B cell (primary cell): ENCODE measurements at regions not wholly inside any gene's neighbourhood (a gene's known extent, or its start where the extent isn't known, plus 50 kb on each side); places are given as distances from the start of the nearest gene placed in this dataset.

ENCODE experiments used
- ATAC-seq: fragments of 200-7000 bp; cut with Tn5 transposase; one replicate; pipeline ENCODE4 v1.10.0; 2021; ENCODE audit warnings: low read depth, mild to moderate bottlenecking, moderate number of reproducible peaks, moderate library complexity
- CTCF ChIA-PET: fragments of 350-600 bp; sonication (Branson Sonifier 250); formaldehyde crosslinking; loops from one replicate; lab custom pipeline; 2021; ENCODE audit warnings: antibody characterized with exemption, inconsistent platforms; lab: Charles Lee
- POLR2A ChIA-PET: fragments of 350-600 bp; sonication (Branson Sonifier 250); formaldehyde crosslinking; loops from one replicate; lab custom pipeline; 2021; ENCODE audit warnings: antibody characterized with exemption; lab: Charles Lee
- DNase-seq: peaks from one replicate; pipeline ENCODE4 v3.0.0; 2013
- H2AFZ ChIP-seq: 2 replicates; pipeline ENCODE4 v1.6.1; 2012; ENCODE audit warnings: mild to moderate bottlenecking, low read depth, low read length; ENCODE audit not compliant: insufficient read depth, poor library complexity, severe bottlenecking
- H3K27ac ChIP-seq, 2 donors: 1 replicate in 1 of 2; 2 replicates in 1 of 2; pipeline ENCODE4 v1.5.1; 2012 to 2013; ENCODE audit warnings: low read length in 2 of 2, mild to moderate bottlenecking in 2 of 2, moderate library complexity in 1 of 2
- H3K27me3 ChIP-seq, 4 experiments: fragments of 200-600 bp in 1 of 4; sonication (generic) in 1 of 4; replicated peaks in 1 of 4; 1 replicate in 2 of 4; 2 replicates in 2 of 4; pipeline versions ENCODE4 v1.6.1 to v1.7.0; 2013 to 2016; ENCODE audit warnings: low read length in 3 of 4, mild to moderate bottlenecking in 2 of 4, mixed read lengths in 1 of 4, moderate library complexity in 1 of 4; ENCODE audit not compliant: insufficient read depth in 4 of 4, control insufficient read depth in 3 of 4; ENCODE audit errors: control extremely low read depth in 1 of 4
- H3K36me3 ChIP-seq, 2 experiments: replicated peaks in 1 of 2; 1 replicate in 1 of 2; 2 replicates in 1 of 2; pipeline versions ENCODE4 v1.6.1 to v1.7.1; 2013; ENCODE audit warnings: low read length in 1 of 2; ENCODE audit not compliant: insufficient read depth in 2 of 2, control insufficient read depth in 1 of 2; ENCODE audit errors: control extremely low read depth in 1 of 2, extremely low read depth in 1 of 2
- H3K4me1 ChIP-seq, 2 donors: fragments of 200-600 bp in 1 of 2; sonication (generic) in 1 of 2; 1 replicate in 1 of 2; 2 replicates in 1 of 2; pipeline versions ENCODE4 v1.5.1 to v1.6.1; 2013 to 2017; ENCODE audit warnings: low read length in 2 of 2; ENCODE audit not compliant: control insufficient read depth in 2 of 2, insufficient read depth in 2 of 2
- H3K4me2 ChIP-seq: replicated peaks from 2 replicates; pipeline ENCODE3; 2012; ENCODE audit warnings: mild to moderate bottlenecking, low read depth, low read length; ENCODE audit not compliant: poor library complexity, severe bottlenecking
- H3K4me3 ChIP-seq, 5 experiments: fragments of 200-600 bp in 1 of 5; sonication (generic) in 1 of 5; 1 replicate in 3 of 5; 2 replicates in 2 of 5; pipeline versions ENCODE4 v1.5.1 to v1.7.0; 2011 to 2016; ENCODE audit warnings: low read length in 4 of 5, mild to moderate bottlenecking in 4 of 5, low read depth in 2 of 5, control low read depth in 1 of 5, moderate library complexity in 1 of 5; ENCODE audit not compliant: insufficient read depth in 1 of 5; ENCODE audit errors: control extremely low read depth in 1 of 5, extremely low read depth in 1 of 5
- H3K79me2 ChIP-seq: fragments of 200-600 bp; sonication (generic); one replicate; pipeline ENCODE4 v1.6.0; 2016; ENCODE audit warnings: low read length; ENCODE audit not compliant: control insufficient read depth, insufficient read depth
- H3K9ac ChIP-seq: fragments of 200-600 bp; sonication (generic); 2 replicates; pipeline ENCODE4 v1.6.1; 2017; ENCODE audit warnings: mild to moderate bottlenecking, low read length, moderate library complexity
- H3K9me3 ChIP-seq, 3 donors: one replicate each; pipeline versions ENCODE4 v1.6.1 to v1.7.1; 2013; ENCODE audit warnings: low read length in 2 of 3; ENCODE audit not compliant: control insufficient read depth in 2 of 3, insufficient read depth in 1 of 3; ENCODE audit errors: control extremely low read depth in 1 of 3
- H4K20me1 ChIP-seq: 2 replicates; pipeline ENCODE4 v1.6.0; 2012; ENCODE audit warnings: mild to moderate bottlenecking, low read length; ENCODE audit not compliant: insufficient read depth, control insufficient read depth, poor library complexity, severe bottlenecking
- H3K27ac Mint-ChIP-seq: one replicate; pipeline ENCODE4 v1.8.0; 2021; ENCODE audit warnings: mixed read lengths
- H3K27me3 Mint-ChIP-seq: one replicate; pipeline ENCODE4 v1.8.0; 2021; ENCODE audit warnings: mixed read lengths
- H3K4me1 Mint-ChIP-seq: one replicate; pipeline ENCODE4 v1.8.0; 2021; ENCODE audit warnings: mixed read lengths
- H3K4me3 Mint-ChIP-seq: one replicate; pipeline ENCODE4 v1.8.0; 2021; ENCODE audit warnings: mixed read lengths
- H3K9me3 Mint-ChIP-seq: one replicate; pipeline ENCODE4 v1.8.0; 2022; ENCODE audit warnings: mixed read lengths; ENCODE audit not compliant: insufficient read depth
- EZH2 ChIP-seq: IDR thresholded peaks from 2 replicates; pipeline ENCODE4 v1.6.1; 2012; ENCODE audit warnings: borderline replicate concordance, low read depth, mild to moderate bottlenecking, moderate library complexity, low read length; ENCODE audit not compliant: insufficient read depth, poor library complexity, severe bottlenecking
- WGBS: methylation state at CpG from one replicate; pipeline ENCODE4 v1.1.5; 2013; ENCODE audit warnings: missing lambda C conversion rate; ENCODE audit not compliant: insufficient coverage; 5-methylcytosine and 5-hydroxymethylcytosine counted together
- intact Hi-C: fragments of 100-400 bp; cut with micrococcal nuclease; formaldehyde crosslinking; loops from one replicate; pipeline ENCODE4 v1.10.0; 2022
- TF ChIP-seq, protein P1 (sequence below): fragments of 200-600 bp; IDR thresholded peaks from one replicate; pipeline ENCODE4 v1.8.0; 2022; ENCODE audit warnings: antibody characterized with exemption, mild to moderate bottlenecking

GRCh38 chrX:10859353-10859752, 239.0 kb upstream of the MID1 start:
- Histone ChIP-seq H3K4me3 (no peak overlapping the region), H3K9me3 (no peaks in the 10 kb centered on the region), H2AFZ (no peak overlapping the region), H3K79me2 (no peaks in the 10 kb centered on the region), H3K27ac (no peak overlapping the region), H4K20me1 (no peaks in the 10 kb centered on the region), H3K36me3 (no peaks in the 10 kb centered on the region), H3K4me1 (no peaks in the 10 kb centered on the region), H3K9ac (no peak overlapping the region), H3K4me2 (no peak overlapping the region), H3K27me3 (no peaks in the 10 kb centered on the region)
- TF ChIP-seq, protein P1, sequence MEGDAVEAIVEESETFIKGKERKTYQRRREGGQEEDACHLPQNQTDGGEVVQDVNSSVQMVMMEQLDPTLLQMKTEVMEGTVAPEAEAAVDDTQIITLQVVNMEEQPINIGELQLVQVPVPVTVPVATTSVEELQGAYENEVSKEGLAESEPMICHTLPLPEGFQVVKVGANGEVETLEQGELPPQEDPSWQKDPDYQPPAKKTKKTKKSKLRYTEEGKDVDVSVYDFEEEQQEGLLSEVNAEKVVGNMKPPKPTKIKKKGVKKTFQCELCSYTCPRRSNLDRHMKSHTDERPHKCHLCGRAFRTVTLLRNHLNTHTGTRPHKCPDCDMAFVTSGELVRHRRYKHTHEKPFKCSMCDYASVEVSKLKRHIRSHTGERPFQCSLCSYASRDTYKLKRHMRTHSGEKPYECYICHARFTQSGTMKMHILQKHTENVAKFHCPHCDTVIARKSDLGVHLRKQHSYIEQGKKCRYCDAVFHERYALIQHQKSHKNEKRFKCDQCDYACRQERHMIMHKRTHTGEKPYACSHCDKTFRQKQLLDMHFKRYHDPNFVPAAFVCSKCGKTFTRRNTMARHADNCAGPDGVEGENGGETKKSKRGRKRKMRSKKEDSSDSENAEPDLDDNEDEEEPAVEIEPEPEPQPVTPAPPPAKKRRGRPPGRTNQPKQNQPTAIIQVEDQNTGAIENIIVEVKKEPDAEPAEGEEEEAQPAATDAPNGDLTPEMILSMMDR = no peak
- TF ChIP-seq EZH2 = no peak
- no peak overlapping the region for H3K27ac Mint-ChIP-seq
- peaks cover 3% of the 10 kb centered on the region for H3K4me1 Mint-ChIP-seq
- WGBS = 100% methylated on average over 1 of the region's 3 CpGs
- no peaks in the 10 kb centered on the region for H3K27me3 Mint-ChIP-seq
- H3K4me3 Mint-ChIP-seq = no peak overlapping the region
- H3K9me3 Mint-ChIP-seq = no peaks in the 10 kb centered on the region
- intact Hi-C loops = no loop called here
- ATAC-seq = no peak
- POLR2A ChIA-PET = no interaction called here
- no peak for DNase-seq
- CTCF ChIA-PET = no interaction called here

- intact Hi-C loops = no loop called here
- no peak for ATAC-seq
- Histone ChIP-seq H3K9ac (no peak overlapping the region), H3K79me2 (no peaks in the 10 kb centered on the region), H2AFZ (no peak overlapping the region), H3K4me1 (no peaks in the 10 kb centered on the region), H3K4me2 (no peak overlapping the region), H3K36me3 (no peaks in the 10 kb centered on the region), H4K20me1 (no peaks in the 10 kb centered on the region), H3K27ac (no peak overlapping the region), H3K4me3 (no peak overlapping the region), H3K27me3 (no peaks in the 10 kb centered on the region), H3K9me3 (no peaks in the 10 kb centered on the region)
- ChIA-PET POLR2A (no interaction called here), CTCF (no interaction called here)
- TF ChIP-seq EZH2 = no peak
- TF ChIP-seq, protein P1 = no peak
- no peak for DNase-seq
- no CpG with 5 or more reads among the region's 1 CpG for WGBS
- H3K27ac Mint-ChIP-seq = no peak overlapping the region
- H3K4me3 Mint-ChIP-seq = no peak overlapping the region
- H3K9me3 Mint-ChIP-seq = no peaks in the 10 kb centered on the region
- H3K4me1 Mint-ChIP-seq = no peaks in the 10 kb centered on the region
- no peaks in the 10 kb centered on the region for H3K27me3 Mint-ChIP-seq
Observed at GRCh38 chrX:10875995-10876394, 235.1 kb upstream of the HCCS start.
